HEK293T (cell line): ENCODE measurements at regions not wholly inside any gene's neighbourhood (a gene's known extent, or its start where the extent isn't known, plus 50 kb on each side); places are given as distances from the start of the nearest gene placed in this dataset.

Experiments used
- CTCF ChIA-PET: fragments of 350-600 bp; formaldehyde crosslinking; extraction: SDS; loops from one replicate; lab custom pipeline; 2021; ENCODE audit warnings: antibody characterized with exemption, inconsistent platforms; lab: Yijun Ruan, JAX
- POLR2A ChIA-PET: fragments of 350-600 bp; formaldehyde crosslinking; extraction: SDS; loops from one replicate; lab custom pipeline; 2020; ENCODE audit warnings: antibody characterized with exemption, inconsistent platforms; lab: Yijun Ruan, JAX
- DNase-seq: peaks from one replicate; pipeline ENCODE4 v3.0.0; 2012; ENCODE audit warnings: mixed read lengths; ENCODE audit errors: extremely low spot score
- ARNT ChIP-seq: fragments of 450-650 bp; IDR thresholded peaks from 2 replicates; pipeline ENCODE4 v1.6.1; 2017; ENCODE audit warnings: mild to moderate bottlenecking
- BHLHE40 ChIP-seq: fragments of 450-650 bp; IDR thresholded peaks from 2 replicates; pipeline ENCODE4 v1.6.1; 2016; ENCODE audit warnings: mild to moderate bottlenecking, moderate library complexity, borderline replicate concordance
- CTBP1 ChIP-seq: fragments of 450-650 bp; IDR thresholded peaks from 2 replicates; pipeline ENCODE4 v1.6.1; 2016; ENCODE audit warnings: borderline replicate concordance
- ELF4 ChIP-seq: fragments of 450-650 bp; IDR thresholded peaks from 2 replicates; pipeline ENCODE4 v1.6.1; 2017; ENCODE audit warnings: antibody characterized with exemption
- FOXA1 ChIP-seq: fragments of 450-650 bp; IDR thresholded peaks from 2 replicates; pipeline ENCODE4 v1.6.1; 2016; ENCODE audit warnings: mild to moderate bottlenecking
- FOXK2 ChIP-seq: fragments of 450-650 bp; IDR thresholded peaks from 2 replicates; pipeline ENCODE4 v1.6.1; 2016; ENCODE audit warnings: mild to moderate bottlenecking
- FOXM1 ChIP-seq: fragments of 450-650 bp; IDR thresholded peaks from 2 replicates; pipeline ENCODE4 v1.6.1; 2017; ENCODE audit warnings: mild to moderate bottlenecking, borderline replicate concordance
- HDGF ChIP-seq: fragments of 450-650 bp; IDR thresholded peaks from 2 replicates; pipeline ENCODE4 v1.6.1; 2017; ENCODE audit warnings: antibody characterized with exemption, borderline replicate concordance
- L3MBTL2 ChIP-seq: fragments of 450-650 bp; conservative IDR thresholded peaks from 2 replicates; pipeline ENCODE4 v1.6.1; 2016; ENCODE audit warnings: mild to moderate bottlenecking
- LEF1 ChIP-seq: fragments of 450-650 bp; IDR thresholded peaks from 2 replicates; pipeline ENCODE4 v1.6.1; 2017; ENCODE audit warnings: mild to moderate bottlenecking, borderline replicate concordance
- NFRKB ChIP-seq: fragments of 450-650 bp; IDR thresholded peaks from 2 replicates; pipeline ENCODE4 v1.6.1; 2016; ENCODE audit warnings: mild to moderate bottlenecking, moderate library complexity
- PKNOX1 ChIP-seq: fragments of 450-650 bp; IDR thresholded peaks from 2 replicates; pipeline ENCODE4 v1.6.1; 2016
- SP1 ChIP-seq: fragments of 450-650 bp; IDR thresholded peaks from 2 replicates; pipeline ENCODE4 v1.6.1; 2017
- SUZ12 ChIP-seq: fragments of 450-650 bp; IDR thresholded peaks from 2 replicates; pipeline ENCODE4 v1.6.1; 2016; ENCODE audit warnings: mild to moderate bottlenecking
- TARDBP ChIP-seq: fragments of 450-650 bp; IDR thresholded peaks from 2 replicates; pipeline ENCODE4 v1.6.1; 2016
- ZNF384 ChIP-seq: fragments of 450-650 bp; IDR thresholded peaks from 2 replicates; pipeline ENCODE4 v1.6.1; 2016

GRCh38 chr2:78061732-78062131, 539.6 kb upstream of the LRRTM4 start:
- no peak for DNase-seq
- TF ChIP-seq TARDBP (no peak), FOXK2 (no peak), FOXA1 (no peak)
- ChIA-PET POLR2A (no interaction called here), CTCF (no interaction called here)

DNA sequence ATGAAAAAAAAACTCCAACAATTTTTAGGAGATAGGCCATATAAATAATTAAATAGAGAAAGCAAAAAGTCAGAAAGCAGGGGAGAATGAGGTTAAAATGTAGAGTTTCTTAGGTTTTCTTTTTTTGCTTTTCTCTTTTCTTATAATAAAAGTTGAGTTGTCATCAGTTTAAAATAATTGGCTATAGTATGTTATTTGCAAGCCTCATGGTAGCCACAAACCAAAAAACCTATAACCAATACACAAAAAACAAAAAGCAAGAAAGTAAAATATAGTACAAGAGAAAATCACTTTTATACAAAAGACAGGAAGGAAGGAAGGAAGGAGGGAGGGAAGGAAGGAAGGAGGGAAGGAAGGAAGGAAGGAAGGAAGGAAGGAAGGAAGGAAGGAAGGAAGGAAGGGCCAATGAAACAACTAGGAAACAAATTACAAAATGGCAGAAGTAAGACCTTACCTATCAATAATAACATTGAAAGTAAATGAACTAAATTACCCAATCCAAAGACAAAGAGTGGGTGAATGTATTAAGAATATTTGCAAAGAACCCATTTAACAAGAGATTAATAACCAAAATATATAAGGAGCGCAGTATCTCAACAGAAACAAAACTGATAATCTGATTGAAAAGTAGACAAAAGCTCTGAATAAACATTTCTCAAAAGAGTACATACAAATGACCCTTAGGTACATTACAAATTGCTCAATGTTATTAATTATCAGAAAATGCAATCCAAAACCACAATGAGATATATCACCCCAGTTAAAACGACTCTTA, 541.3 kb upstream of the LRRTM4 start:
- CTCF ChIA-PET: no interaction called here
- POLR2A ChIA-PET: no interaction called here
- TF ChIP-seq HDGF (no peak), L3MBTL2 (no peak), ELF4 (no peak), ZNF384 (no peak), FOXK2 (no peak), ARNT (no peak), SUZ12 (no peak), FOXA1 (no peak), SP1 (no peak), FOXM1 (no peak), TARDBP (no peak), NFRKB (no peak), CTBP1 (no peak), PKNOX1 (no peak), BHLHE40 (no peak), LEF1 (no peak)
- no peak for DNase-seq

- DNase-seq: no peak
- POLR2A ChIA-PET: no interaction called here
- TF ChIP-seq ZNF384: no peak
- TF ChIP-seq LEF1: no peak
- TF ChIP-seq PKNOX1: no peak
- TF ChIP-seq TARDBP: no peak
- no peak for TF ChIP-seq CTBP1
- no peak for TF ChIP-seq ARNT
- TF ChIP-seq NFRKB: no peak
- CTCF ChIA-PET: no interaction called here
Measured at GRCh38 chr2:78065366-78065765, 543.2 kb upstream of the LRRTM4 start.

- ChIA-PET CTCF (no interaction called here), POLR2A (no interaction called here)
- no peak for TF ChIP-seq ELF4
- no peak for TF ChIP-seq LEF1
- no peak for TF ChIP-seq NFRKB
- no peak for TF ChIP-seq CTBP1
- no peak for DNase-seq
Measured at GRCh38 chr2:78068808-78069207, 546.6 kb upstream of the LRRTM4 start.

DNA sequence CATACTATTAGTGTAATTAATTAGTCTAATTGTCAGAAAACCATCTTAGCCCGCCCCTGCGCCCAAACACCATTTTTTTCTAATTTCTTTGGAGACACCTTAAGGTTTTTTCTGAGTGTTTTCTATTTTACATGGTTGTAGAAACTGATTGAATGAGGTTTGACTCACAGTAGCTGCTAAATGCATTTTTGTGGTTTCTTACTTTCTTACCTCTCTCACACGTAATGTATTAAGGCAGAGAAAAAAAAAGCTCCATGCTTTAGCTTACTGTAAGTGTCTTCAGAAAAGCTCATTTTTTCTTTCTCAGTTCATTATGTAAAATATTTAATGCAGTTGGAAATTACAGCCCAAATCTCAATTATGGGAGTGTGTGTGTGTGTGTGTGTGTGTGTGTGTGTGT, 548.5 kb upstream of the LRRTM4 start:
- no peak for DNase-seq
- CTCF ChIA-PET: no interaction called here
- TF ChIP-seq PKNOX1 (no peak), L3MBTL2 (no peak), FOXM1 (no peak), FOXK2 (no peak), BHLHE40 (no peak), LEF1 (no peak), SP1 (no peak), HDGF (no peak), ELF4 (no peak), SUZ12 (no peak), CTBP1 (no peak), TARDBP (no peak)
- POLR2A ChIA-PET: no interaction called here

DNA sequence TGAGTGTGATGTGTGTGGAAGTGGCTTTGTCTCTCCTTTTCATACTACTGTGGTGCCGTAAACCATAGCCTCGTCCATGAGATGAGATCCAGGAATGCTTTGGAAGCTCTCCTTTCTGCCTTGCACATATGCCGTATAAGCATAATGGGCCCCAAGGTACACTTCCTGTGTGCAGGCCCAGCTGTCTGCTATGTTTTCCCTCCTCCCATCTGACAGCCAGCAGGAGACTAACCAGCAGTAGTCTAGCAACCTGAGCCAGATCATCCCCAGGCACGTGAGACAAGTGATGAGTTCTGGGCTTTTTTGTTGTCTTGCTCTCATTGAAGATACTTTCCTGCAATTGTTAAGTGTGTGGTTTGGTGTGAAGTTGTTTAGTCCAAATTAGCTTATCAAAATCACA, 555.5 kb upstream of the LRRTM4 start:
- CTCF ChIA-PET: no interaction called here
- DNase-seq: no peak
- TF ChIP-seq SP1 (no peak), ELF4 (no peak)
- POLR2A ChIA-PET: no interaction called here

DNA sequence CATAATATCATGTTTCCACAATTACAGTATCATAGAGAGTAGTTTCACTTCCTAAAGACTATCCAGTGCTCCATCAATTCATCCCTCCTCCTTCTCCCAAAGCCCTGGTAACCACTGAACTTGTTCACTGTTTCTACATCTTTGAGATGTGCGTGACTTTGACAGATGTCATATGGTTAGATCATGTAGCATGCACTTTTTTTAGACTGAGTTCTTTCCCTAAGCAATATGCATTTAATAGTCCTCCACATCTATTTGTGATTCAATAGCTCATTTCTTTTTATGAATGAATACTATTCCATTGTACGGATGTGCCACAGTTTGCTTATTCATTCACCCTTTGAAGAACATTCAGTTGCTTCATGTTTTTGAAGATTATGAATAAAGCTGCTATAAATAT, 560.4 kb upstream of the LRRTM4 start:
- ChIA-PET CTCF (no interaction called here), POLR2A (no interaction called here)
- TF ChIP-seq ELF4: no peak
- no peak for TF ChIP-seq ARNT
- no peak for DNase-seq
